VCaP (cell line): ENCODE measurements at regions not wholly inside any gene's neighbourhood (a gene's known extent, or its start where the extent isn't known, plus 50 kb on each side); places are given as distances from the start of the nearest gene placed in this dataset.
A peak's percentile ranks its signal among the peaks of the same experiment; 100 is the strongest.

Source experiments
- H3K27ac ChIP-seq: fragments of 450-650 bp; 2 replicates; pipeline ENCODE4 v1.5.1; 2017
- TF ChIP-seq, protein P1 (sequence below): fragments of 450-650 bp; conservative IDR thresholded peaks from 2 replicates; pipeline ENCODE4 v1.5.1; 2017; ENCODE audit warnings: mild to moderate bottlenecking, moderate library complexity

DNA sequence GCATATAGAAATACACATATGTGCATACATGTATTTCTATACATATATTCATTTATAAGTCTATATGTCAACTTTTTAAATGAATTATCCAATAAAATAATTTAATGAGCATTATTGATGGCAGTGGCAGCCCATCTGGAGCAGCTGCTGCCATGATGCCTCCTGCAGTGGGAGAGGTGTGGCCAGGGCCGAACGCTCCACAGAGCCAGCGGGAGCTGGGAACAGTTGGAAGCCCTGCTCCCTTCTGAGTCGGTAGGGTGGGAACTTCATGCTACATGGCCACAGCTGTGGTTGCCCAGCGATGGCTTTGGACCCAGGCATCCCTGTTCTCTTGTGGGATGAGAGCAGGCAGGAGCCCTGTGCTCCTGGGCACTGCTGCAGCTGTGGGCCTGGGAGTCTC, 812.4 kb upstream of the CTNND2 start:
- TF ChIP-seq, protein P1, sequence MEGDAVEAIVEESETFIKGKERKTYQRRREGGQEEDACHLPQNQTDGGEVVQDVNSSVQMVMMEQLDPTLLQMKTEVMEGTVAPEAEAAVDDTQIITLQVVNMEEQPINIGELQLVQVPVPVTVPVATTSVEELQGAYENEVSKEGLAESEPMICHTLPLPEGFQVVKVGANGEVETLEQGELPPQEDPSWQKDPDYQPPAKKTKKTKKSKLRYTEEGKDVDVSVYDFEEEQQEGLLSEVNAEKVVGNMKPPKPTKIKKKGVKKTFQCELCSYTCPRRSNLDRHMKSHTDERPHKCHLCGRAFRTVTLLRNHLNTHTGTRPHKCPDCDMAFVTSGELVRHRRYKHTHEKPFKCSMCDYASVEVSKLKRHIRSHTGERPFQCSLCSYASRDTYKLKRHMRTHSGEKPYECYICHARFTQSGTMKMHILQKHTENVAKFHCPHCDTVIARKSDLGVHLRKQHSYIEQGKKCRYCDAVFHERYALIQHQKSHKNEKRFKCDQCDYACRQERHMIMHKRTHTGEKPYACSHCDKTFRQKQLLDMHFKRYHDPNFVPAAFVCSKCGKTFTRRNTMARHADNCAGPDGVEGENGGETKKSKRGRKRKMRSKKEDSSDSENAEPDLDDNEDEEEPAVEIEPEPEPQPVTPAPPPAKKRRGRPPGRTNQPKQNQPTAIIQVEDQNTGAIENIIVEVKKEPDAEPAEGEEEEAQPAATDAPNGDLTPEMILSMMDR, result no peak
- H3K27ac ChIP-seq, result no peak overlapping the region

- H3K27ac ChIP-seq, result no peak overlapping the region
- TF ChIP-seq, protein P1, result no peak
Observed at GRCh38 chr5:12707560-12707959, 803.3 kb upstream of the CTNND2 start.

DNA sequence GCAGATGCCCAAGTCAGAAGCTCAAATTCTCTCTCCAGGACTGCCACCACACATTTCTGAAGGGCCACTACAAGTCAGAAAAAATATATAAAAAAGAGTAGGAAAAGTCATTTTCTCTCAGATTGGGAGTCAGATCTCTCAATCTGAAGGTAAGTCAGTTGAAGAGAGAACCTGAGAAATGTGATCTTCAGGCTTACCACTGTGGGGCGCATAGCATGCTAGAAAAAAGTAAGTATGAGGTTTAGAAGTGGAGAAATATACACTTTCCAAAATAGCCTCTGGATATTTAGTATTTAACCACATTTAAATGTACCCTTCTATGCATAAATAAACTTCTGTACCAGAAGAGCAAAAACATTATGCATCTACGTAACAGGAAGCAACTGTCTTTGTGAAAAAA, 800.7 kb upstream of the CTNND2 start:
- TF ChIP-seq, protein P1, result peak; percentile 68
- H3K27ac ChIP-seq, result no peak overlapping the region

DNA sequence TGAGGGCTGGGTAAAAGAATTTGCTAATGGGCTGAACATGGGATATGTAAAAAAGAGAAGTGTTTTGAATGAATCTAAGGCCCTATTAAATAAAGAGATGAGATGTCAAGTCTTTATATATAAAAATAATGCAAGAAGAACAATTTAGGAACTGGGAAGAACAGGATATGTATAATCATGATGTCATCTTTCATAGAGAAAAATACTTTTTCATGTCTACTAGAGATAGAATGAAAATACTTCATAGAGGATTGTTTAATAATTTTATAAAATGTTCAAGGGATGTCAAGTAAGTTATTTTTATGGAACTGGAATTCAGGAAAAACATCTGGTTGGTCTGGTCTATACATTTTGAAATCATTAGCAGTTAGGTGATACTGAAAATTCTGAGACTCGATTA, 799.0 kb upstream of the CTNND2 start:
- TF ChIP-seq, protein P1, result no peak
- H3K27ac ChIP-seq, result no peak overlapping the region

DNA sequence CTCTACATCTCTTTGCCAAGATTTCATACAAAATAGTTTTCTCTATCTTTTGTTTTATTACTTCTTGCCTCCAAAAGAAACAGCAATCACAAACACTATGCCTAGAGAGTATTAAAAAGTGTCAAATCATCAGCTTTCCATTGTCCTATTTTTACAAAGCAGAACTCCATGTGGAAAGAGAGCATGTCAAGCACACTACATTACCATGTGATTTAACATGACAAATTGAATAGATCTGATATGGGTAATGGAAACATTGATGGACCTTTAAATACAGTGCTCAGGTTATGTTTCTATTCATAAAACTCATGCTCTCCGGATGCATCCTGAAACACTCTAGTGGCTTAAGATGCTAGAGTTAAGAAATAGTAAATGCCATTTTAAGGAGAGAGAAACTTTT, 791.4 kb upstream of the CTNND2 start:
- TF ChIP-seq, protein P1, result no peak
- H3K27ac ChIP-seq, result no peak overlapping the region

- H3K27ac ChIP-seq, result no peak overlapping the region
- TF ChIP-seq, protein P1, result no peak
Observed at GRCh38 chr5:12691330-12691729, 787.1 kb upstream of the CTNND2 start.

- TF ChIP-seq, protein P1, result no peak
- no peak overlapping the region for H3K27ac ChIP-seq
Observed at GRCh38 chr5:12690361-12690760, 786.1 kb upstream of the CTNND2 start.

- TF ChIP-seq, protein P1, result no peak
- no peak overlapping the region for H3K27ac ChIP-seq
Observed at GRCh38 chr5:12683249-12683648, 779.0 kb upstream of the CTNND2 start.
